IMR-90 (cell line): ENCODE measurements at regions not wholly inside any gene's neighbourhood (a gene's known extent, or its start where the extent isn't known, plus 50 kb on each side); places are given as distances from the start of the nearest gene placed in this dataset.

Source experiments
- ATAC-seq: fragments of 200-7000 bp; cut with Tn5 transposase; 2 replicates; pipeline ENCODE4 v1.9.1; 2020; ENCODE audit warnings: low read depth, mild to moderate bottlenecking, moderate library complexity
- BruUV-seq: library from RNA; stranded (reverse); fragments of 400-500 nt; replicated peaks from 2 replicates; lab custom pipeline; 2021; lab: Mats Ljungman, UMichigan
- CTCF ChIA-PET: fragments of 300-600 bp; formaldehyde crosslinking; extraction: SDS; loops from one replicate; lab custom pipeline; 2021; ENCODE audit warnings: antibody characterized with exemption; lab: Yijun Ruan, JAX
- POLR2A ChIA-PET: fragments of 300-600 bp; sonication (Branson Sonifier 250); formaldehyde crosslinking; loops from one replicate; lab custom pipeline; 2022; ENCODE audit warnings: antibody characterized with exemption; ENCODE audit not compliant: unreplicated experiment; lab: Charles Lee
- DNase-seq: peaks from one replicate; pipeline ENCODE4 v3.0.0; 2013
- H2AFZ ChIP-seq: replicated peaks from 2 replicates; pipeline ENCODE3; 2013; ENCODE audit warnings: low read length, mild to moderate bottlenecking; ENCODE audit not compliant: poor library complexity
- H2AK5ac ChIP-seq: 2 replicates; pipeline ENCODE4 v1.6.1; 2013; ENCODE audit warnings: low read depth, low read length, inconsistent platforms
- H2AK9ac ChIP-seq: replicated peaks from 2 replicates; pipeline ENCODE3; 2013; ENCODE audit warnings: mild to moderate bottlenecking, low read depth, low read length, moderate library complexity; ENCODE audit not compliant: poor library complexity
- H2BK120ac ChIP-seq: 2 replicates; pipeline ENCODE4 v1.6.1; 2013; ENCODE audit warnings: low read depth, low read length, inconsistent platforms
- H2BK15ac ChIP-seq: 3 replicates; pipeline ENCODE4 v1.6.1; 2013; ENCODE audit warnings: low read depth, low read length, inconsistent platforms
- H2BK20ac ChIP-seq: 2 replicates; pipeline ENCODE4 v1.6.1; 2013; ENCODE audit warnings: low read depth, mild to moderate bottlenecking, inconsistent platforms, low read length, moderate library complexity
- H2BK5ac ChIP-seq: 2 replicates; pipeline ENCODE4 v1.6.1; 2013; ENCODE audit warnings: mild to moderate bottlenecking, low read depth, low read length, inconsistent platforms; ENCODE audit not compliant: poor library complexity, severe bottlenecking
- H3K14ac ChIP-seq: replicated peaks from 2 replicates; pipeline ENCODE4 v1.6.1; 2013; ENCODE audit warnings: low read depth, low read length, inconsistent platforms
- H3K18ac ChIP-seq: 2 replicates; pipeline ENCODE4 v1.6.1; 2013; ENCODE audit warnings: low read depth, low read length, control low read depth
- H3K23ac ChIP-seq: 2 replicates; pipeline ENCODE4 v1.6.1; 2013; ENCODE audit warnings: low read depth, low read length, inconsistent platforms
- H3K27ac ChIP-seq: 2 replicates; pipeline ENCODE4 v1.5.1; 2013; ENCODE audit warnings: mild to moderate bottlenecking, control low read depth, low read length; ENCODE audit not compliant: insufficient read depth
- H3K27me3 ChIP-seq: 2 replicates; pipeline ENCODE4 v1.6.1; 2013; ENCODE audit warnings: low read length; ENCODE audit not compliant: control insufficient read depth, insufficient read depth
- H3K36me3 ChIP-seq: 2 replicates; pipeline ENCODE4 v1.6.1; 2013; ENCODE audit warnings: low read length, mixed read lengths; ENCODE audit not compliant: control insufficient read depth, insufficient read depth
- H3K4ac ChIP-seq: 2 replicates; pipeline ENCODE4 v1.6.1; 2013; ENCODE audit warnings: low read depth, low read length, inconsistent platforms
- H3K4me1 ChIP-seq: 2 replicates; pipeline ENCODE4 v1.6.1; 2013; ENCODE audit warnings: low read length, mixed read lengths; ENCODE audit not compliant: control insufficient read depth, insufficient read depth
- H3K4me2 ChIP-seq: 2 replicates; pipeline ENCODE4 v1.6.1; 2013; ENCODE audit warnings: low read depth, mild to moderate bottlenecking, control low read depth, low read length, moderate library complexity
- H3K4me3 ChIP-seq: 2 replicates; pipeline ENCODE4 v1.5.1; 2013; ENCODE audit warnings: low read depth, mild to moderate bottlenecking, control low read depth, low read length, moderate library complexity; ENCODE audit not compliant: insufficient read depth
- H3K56ac ChIP-seq: 2 replicates; pipeline ENCODE4 v1.6.1; 2013; ENCODE audit warnings: low read length, inconsistent platforms; ENCODE audit not compliant: insufficient read depth; ENCODE audit errors: extremely low read depth
- H3K79me1 ChIP-seq, 2 experiments: 2 replicates each; pipeline ENCODE4 v1.6.1; 2013; ENCODE audit warnings: low read length in 2 of 2, inconsistent platforms in 1 of 2, low read depth in 1 of 2
- H3K9ac ChIP-seq: 2 replicates; pipeline ENCODE4 v1.6.1; 2013; ENCODE audit warnings: low read depth, low read length, control low read depth
- H3K9me1 ChIP-seq: 2 replicates; pipeline ENCODE4 v1.6.1; 2013; ENCODE audit warnings: low read length, inconsistent platforms; ENCODE audit not compliant: insufficient read depth
- H3K9me3 ChIP-seq: 2 replicates; pipeline ENCODE4 v1.6.1; 2013; ENCODE audit warnings: low read length; ENCODE audit not compliant: control insufficient read depth, insufficient read depth
- H4K20me1 ChIP-seq: 2 replicates; pipeline ENCODE4 v1.6.1; 2013; ENCODE audit warnings: low read length, inconsistent platforms; ENCODE audit not compliant: insufficient read depth
- H4K5ac ChIP-seq: 2 replicates; pipeline ENCODE4 v1.6.1; 2013; ENCODE audit warnings: mild to moderate bottlenecking, low read depth, low read length, control low read depth
- H4K8ac ChIP-seq, 2 experiments: 2 replicates each; pipeline ENCODE4 v1.6.1; 2013; ENCODE audit warnings: low read depth in 2 of 2, low read length in 2 of 2, control low read depth in 1 of 2, inconsistent platforms in 1 of 2
- H4K91ac ChIP-seq: 2 replicates; pipeline ENCODE4 v1.6.1; 2013; ENCODE audit warnings: low read depth, low read length, inconsistent platforms; ENCODE audit not compliant: insufficient read depth
- BHLHE40 ChIP-seq: fragments of 150-350 bp; IDR thresholded peaks from 2 replicates; pipeline ENCODE4 v1.6.1; 2016; ENCODE audit warnings: mild to moderate bottlenecking, low read depth, low read length
- RCOR1 ChIP-seq: IDR thresholded peaks from 2 replicates; pipeline ENCODE4 v1.6.1; 2012; ENCODE audit warnings: mild to moderate bottlenecking, low read length, improper control_type of control experiment; ENCODE audit not compliant: insufficient replicate concordance
- RFX5 ChIP-seq: IDR thresholded peaks from 2 replicates; pipeline ENCODE4 v1.8.0; 2012; ENCODE audit warnings: low read depth, mild to moderate bottlenecking, low read length, moderate library complexity
- WGBS, 2 experiments: methylation state at CpG; one replicate each; pipeline versions ENCODE4 v1.1.5 to v1.1.7; 2013; ENCODE audit warnings: missing lambda C conversion rate in 2 of 2; ENCODE audit not compliant: insufficient read length in 1 of 2; ENCODE audit errors: extremely low coverage in 2 of 2; 5-methylcytosine and 5-hydroxymethylcytosine counted together
- dilution Hi-C: fragments of 300-500 bp; cut with HindIII; formaldehyde crosslinking; loops from one replicate; pipeline ENCODE4 v1.14.3; 2018; ENCODE audit warnings: low sequenced_read_pairs; ENCODE audit not compliant: unreplicated experiment
- in situ Hi-C: fragments of 300-500 bp; cut with MboI; formaldehyde crosslinking; loops from 3 replicates; pipeline ENCODE4 v1.14.3; 2019; ENCODE audit warnings: low sequenced_read_pairs, inconsistent platforms, mixed read lengths
- intact Hi-C: fragments of 100-400 bp; cut with micrococcal nuclease; formaldehyde crosslinking; loops from 2 replicates; pipeline ENCODE4 v1.10.0; 2022

DNA sequence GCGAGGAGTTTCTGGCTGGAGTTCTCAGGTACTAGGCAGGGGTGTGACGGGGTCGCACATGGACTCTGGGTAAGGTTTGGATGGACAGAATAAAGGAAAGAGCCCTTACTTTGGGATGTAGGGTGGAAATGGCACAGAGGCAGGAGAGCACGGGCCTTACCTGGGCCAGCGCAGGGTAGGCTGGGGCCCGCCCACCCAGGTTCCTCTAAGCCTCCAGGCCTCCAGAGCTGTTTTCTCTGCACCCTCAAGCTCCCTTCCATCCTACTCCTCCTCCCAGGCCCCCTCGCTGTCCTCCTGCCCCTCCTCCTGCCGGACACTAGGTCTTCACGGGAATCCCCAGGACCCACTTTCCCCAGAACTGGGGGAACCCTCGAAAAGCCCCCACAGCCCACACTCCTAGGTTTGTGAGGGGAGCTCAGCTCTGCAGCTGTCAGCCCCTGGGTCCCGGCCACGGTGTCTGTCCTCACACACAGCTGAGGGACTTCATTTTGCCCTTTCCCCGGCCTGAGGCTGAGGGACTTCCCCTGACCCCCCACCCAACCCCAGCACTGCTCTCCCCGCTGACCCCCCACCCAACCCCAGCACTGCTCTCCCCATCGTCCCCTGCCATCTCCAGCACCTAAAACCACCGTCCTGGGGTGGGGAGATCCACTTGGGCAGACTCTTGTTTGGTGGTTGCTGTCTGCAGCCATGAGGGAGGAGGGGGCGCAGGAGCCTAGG is 53.0 kb upstream of the PCSK6 start:
- no peaks in the 10 kb centered on the region for H3K79me1 ChIP-seq
- peaks cover 5% of the 10 kb centered on the region for H3K9me3 ChIP-seq
- no peak overlapping the region for H4K8ac ChIP-seq
- H3K36me3 ChIP-seq = no peaks in the 10 kb centered on the region
- no peak overlapping the region for H3K4me2 ChIP-seq
- ATAC-seq = no peak
- BruUV-seq = no TSS peak
- no peak overlapping the region for H3K56ac ChIP-seq
- no peak overlapping the region for H2BK120ac ChIP-seq
- no peak overlapping the region for H2AFZ ChIP-seq
- no peaks in the 10 kb centered on the region for H4K20me1 ChIP-seq
- H2BK15ac ChIP-seq = no peak overlapping the region
- CTCF ChIA-PET = no interaction called here
- no peak overlapping the region for H2AK9ac ChIP-seq
- no peak overlapping the region for H2BK5ac ChIP-seq
- no peak overlapping the region for H3K4me3 ChIP-seq
- DNase-seq = no peak
- H4K5ac ChIP-seq = no peak overlapping the region
- no peak overlapping the region for H3K27ac ChIP-seq
- H3K18ac ChIP-seq = no peak overlapping the region
- POLR2A ChIA-PET = no interaction called here
- in situ Hi-C loops = no loop called here
- intact Hi-C loops = no loop called here
- peaks cover 17% of the 10 kb centered on the region for H3K27me3 ChIP-seq
- no peaks in the 10 kb centered on the region for H3K4me1 ChIP-seq
- no peak overlapping the region for H3K4ac ChIP-seq
- TF ChIP-seq RCOR1 (no peak), RFX5 (no peak), BHLHE40 (no peak)
- WGBS, 2 experiments = 80% methylated on average over 1 of the region's 17 CpGs; no CpG with 5 or more reads in 1 of the 2 experiments
- no peak overlapping the region for H3K9ac ChIP-seq
- H3K14ac ChIP-seq = no peak overlapping the region
- H2BK20ac ChIP-seq = no peak overlapping the region
- H3K23ac ChIP-seq = no peak overlapping the region
- dilution Hi-C loops = no loop called here
- H3K9me1 ChIP-seq = no peaks in the 10 kb centered on the region
- no peak overlapping the region for H2AK5ac ChIP-seq
- no peak overlapping the region for H4K91ac ChIP-seq
